GM13976 (cell line): ENCODE measurements at regions not wholly inside any gene's neighbourhood (a gene's known extent, or its start where the extent isn't known, plus 50 kb on each side); places are given as distances from the start of the nearest gene placed in this dataset.

Experiments
- DNase-seq: peaks from one replicate; pipeline ENCODE4 v3.0.0; 2012; ENCODE audit warnings: low spot score
- CTCF ChIP-seq: IDR thresholded peaks from 2 replicates; pipeline ENCODE4 v1.5.1; 2012; ENCODE audit warnings: borderline replicate concordance, mild to moderate bottlenecking; ENCODE audit not compliant: insufficient read depth; ENCODE audit errors: extremely low read depth, missing control alignments, control extremely low read depth
- in situ Hi-C: fragments of 300-500 bp; cut with MboI; formaldehyde crosslinking; loops from one replicate; pipeline ENCODE4 v1.12.0; 2022; ENCODE audit warnings: low sequenced_read_pairs, mixed read lengths, inconsistent platforms; ENCODE audit not compliant: unreplicated experiment

GRCh38 chr2:216950547-216950946 lies 90.7 kb upstream of the TNP1 start:
- TF ChIP-seq CTCF: no peak
- in situ Hi-C loops: no loop called here
- no peak for DNase-seq

GRCh38 chr2:216949700-216950413 lies 90.0 kb upstream of the TNP1 start:
- TF ChIP-seq CTCF: no peak
- in situ Hi-C loops: no loop called here
- DNase-seq: no peak

- no peak for DNase-seq
- no peak for TF ChIP-seq CTCF
- in situ Hi-C loops: no loop called here
These were observed 87.2 kb upstream of the TNP1 start for GRCh38 chr2:216947055-216947454.

GRCh38 chr2:216944733-216945132 lies 84.9 kb upstream of the TNP1 start:
- no peak for TF ChIP-seq CTCF
- DNase-seq: no peak
- in situ Hi-C loops: no loop called here

GRCh38 chr2:216943109-216943508 lies 83.2 kb upstream of the TNP1 start:
- DNase-seq: no peak
- in situ Hi-C loops: no loop called here
- TF ChIP-seq CTCF: no peak

- no peak for DNase-seq
- in situ Hi-C loops: no loop called here
- TF ChIP-seq CTCF: no peak
These were observed 82.6 kb upstream of the TNP1 start for GRCh38 chr2:216942465-216942864.
